ENCODE measurements at regions not wholly inside any gene's neighbourhood (a gene's known extent, or its start where the extent isn't known, plus 50 kb on each side); places are given as distances from the start of the nearest gene placed in this dataset.

DNA sequence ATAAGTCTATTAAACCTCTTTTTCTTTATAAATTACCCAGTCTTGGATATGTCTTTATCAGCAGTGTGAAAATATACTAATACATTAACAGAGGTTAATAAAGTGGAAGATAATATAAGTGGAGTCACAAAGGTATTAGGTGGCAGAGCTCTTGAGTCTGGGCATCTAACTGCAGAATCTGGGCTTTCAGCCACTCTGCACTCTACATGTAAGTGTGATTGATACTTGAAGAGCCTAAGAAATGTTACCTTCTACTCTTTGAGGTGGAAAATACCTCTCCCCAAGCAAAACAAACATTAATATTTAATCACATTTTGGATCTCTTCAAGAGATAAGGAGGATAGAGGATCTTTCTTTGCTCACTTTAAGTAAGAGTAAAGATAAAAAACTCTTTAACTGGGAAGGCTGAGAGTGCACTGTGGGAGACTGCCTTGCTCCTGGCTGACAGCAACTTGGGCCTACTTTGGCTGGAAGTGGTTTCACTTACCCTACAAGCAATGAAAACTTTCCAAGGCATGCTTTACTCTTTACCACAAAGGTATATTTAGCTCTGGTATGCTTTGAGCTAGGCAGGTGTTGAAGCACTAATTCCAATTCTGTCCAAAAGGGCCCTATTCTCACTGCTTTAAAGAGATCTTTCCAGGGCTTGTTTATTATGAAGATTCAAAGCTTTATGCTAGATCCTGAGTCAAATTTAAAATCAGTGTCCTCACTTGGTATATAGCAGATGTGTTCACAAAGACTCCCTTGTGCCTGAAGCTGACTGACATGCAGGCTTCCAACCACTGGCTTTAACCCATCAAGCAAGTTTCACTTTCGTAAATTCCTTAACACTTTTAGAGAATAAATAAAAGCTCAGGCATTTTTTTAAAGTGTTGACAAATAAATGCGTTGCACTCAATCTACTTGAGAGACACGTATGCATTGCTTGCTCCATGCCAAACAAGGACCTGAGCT is 245.3 kb upstream of the ZP4 start:
- TF ChIP-seq ZFX (IDR thresholded peaks at IDR 0.05), result no peak
- TF ChIP-seq, protein P1, sequence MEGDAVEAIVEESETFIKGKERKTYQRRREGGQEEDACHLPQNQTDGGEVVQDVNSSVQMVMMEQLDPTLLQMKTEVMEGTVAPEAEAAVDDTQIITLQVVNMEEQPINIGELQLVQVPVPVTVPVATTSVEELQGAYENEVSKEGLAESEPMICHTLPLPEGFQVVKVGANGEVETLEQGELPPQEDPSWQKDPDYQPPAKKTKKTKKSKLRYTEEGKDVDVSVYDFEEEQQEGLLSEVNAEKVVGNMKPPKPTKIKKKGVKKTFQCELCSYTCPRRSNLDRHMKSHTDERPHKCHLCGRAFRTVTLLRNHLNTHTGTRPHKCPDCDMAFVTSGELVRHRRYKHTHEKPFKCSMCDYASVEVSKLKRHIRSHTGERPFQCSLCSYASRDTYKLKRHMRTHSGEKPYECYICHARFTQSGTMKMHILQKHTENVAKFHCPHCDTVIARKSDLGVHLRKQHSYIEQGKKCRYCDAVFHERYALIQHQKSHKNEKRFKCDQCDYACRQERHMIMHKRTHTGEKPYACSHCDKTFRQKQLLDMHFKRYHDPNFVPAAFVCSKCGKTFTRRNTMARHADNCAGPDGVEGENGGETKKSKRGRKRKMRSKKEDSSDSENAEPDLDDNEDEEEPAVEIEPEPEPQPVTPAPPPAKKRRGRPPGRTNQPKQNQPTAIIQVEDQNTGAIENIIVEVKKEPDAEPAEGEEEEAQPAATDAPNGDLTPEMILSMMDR (conservative IDR thresholded peaks at IDR 0.05), result no peak
